ENCODE measurements at regions not wholly inside any gene's neighbourhood (a gene's known extent, or its start where the extent isn't known, plus 50 kb on each side); places are given as distances from the start of the nearest gene placed in this dataset.
A peak's percentile ranks its signal among the peaks of the same experiment; 100 is the strongest.

GRCh38 chrX:23525531-23525930 is 141.8 kb upstream of the PRDX4 start:
- TF ChIP-seq ESRRA (IDR thresholded peaks at IDR 0.05; ENCODE audit: borderline replicate concordance, low read length), result no peak
- ChIA-PET CTCF (no interaction called here), POLR2A (no interaction called here)
- H3K4me3 ChIP-seq, result no peak overlapping the region
- H3K9me3 ChIP-seq, result no peaks in the 10 kb centered on the region
- no peaks in the 10 kb centered on the region for H3K4me1 ChIP-seq
- H3K4me2 ChIP-seq, result no peak overlapping the region
- FAIRE-seq (no peak), DNase-seq (ENCODE audit: low read depth in 1 of 2, low spot score in 1 of 2) (no peak), ATAC-seq (no peak)
- WGBS (ENCODE audit: missing lambda C conversion rate), result 20% methylated on average over 1 of the region's 1 CpG
- H3K27ac ChIP-seq, result no peak overlapping the region

DNA sequence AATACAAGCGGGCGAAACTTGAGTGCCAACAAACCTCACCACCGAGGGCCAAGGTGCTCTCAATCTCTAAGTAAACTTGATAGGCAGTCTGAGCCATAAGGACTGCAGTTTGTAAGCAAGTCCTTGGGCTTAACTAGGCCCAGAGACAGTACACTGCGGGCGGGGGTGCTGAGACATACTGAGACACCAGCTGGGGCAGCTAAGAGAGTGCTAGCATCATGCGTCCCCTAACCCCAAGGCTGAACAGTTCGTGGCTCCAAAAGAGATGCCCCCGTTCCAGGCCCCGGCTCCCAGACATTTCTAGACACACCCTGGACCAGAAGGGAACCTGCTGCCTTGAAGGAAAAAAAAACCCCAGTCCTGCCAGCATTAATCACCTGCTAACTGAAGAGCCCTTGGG is 126.8 kb upstream of the PRDX4 start:
- Histone ChIP-seq H3K4me2 (no peak overlapping the region), H3K4me1 (no peaks in the 10 kb centered on the region), H3K27ac (no peak overlapping the region), H3K9me3 (no peaks in the 10 kb centered on the region), H3K4me3 (no peak overlapping the region)
- CTCF ChIA-PET, result no interaction called here
- TF ChIP-seq ZC3H11A (IDR thresholded peaks at IDR 0.05) (no peak), POLR2AphosphoS2 (conservative IDR thresholded peaks at IDR 0.05; ENCODE audit: low read length) (no peak), HEYL (CRISPR knock-in tag; IDR thresholded peaks at IDR 0.05) (no peak), NR3C1 (IDR thresholded peaks at IDR 0.05) (no peak), CBX2 (IDR thresholded peaks at IDR 0.05; ENCODE audit: borderline replicate concordance, low read depth) (no peak), MYC (IDR thresholded peaks at IDR 0.05; ENCODE audit: borderline replicate concordance, low read length) (no peak), ESRRA (IDR thresholded peaks at IDR 0.05; ENCODE audit: borderline replicate concordance, low read length) (no peak), CHD2 (IDR thresholded peaks at IDR 0.05; ENCODE audit: low read length, partially characterized antibody) (no peak), ZFP36 (IDR thresholded peaks at IDR 0.05; ENCODE audit: borderline replicate concordance, partially characterized antibody) (no peak), SMC3 (IDR thresholded peaks at IDR 0.05) (no peak), JUNB (IDR thresholded peaks at IDR 0.05) (no peak), FOSL2 (IDR thresholded peaks at IDR 0.05) (no peak), FOSL2 (CRISPR knock-in tag; IDR thresholded peaks at IDR 0.05) (no peak), HMGXB4 (CRISPR knock-in tag; IDR thresholded peaks at IDR 0.05; ENCODE audit: borderline replicate concordance) (no peak), HES2 (IDR thresholded peaks at IDR 0.05) (no peak), CBX8 (IDR thresholded peaks at IDR 0.05) (no peak), EHF (CRISPR knock-in tag; IDR thresholded peaks at IDR 0.05) (no peak), ATOH8 (CRISPR knock-in tag; IDR thresholded peaks at IDR 0.05; ENCODE audit: low read depth) (no peak)
- TF ChIP-seq, protein P1, sequence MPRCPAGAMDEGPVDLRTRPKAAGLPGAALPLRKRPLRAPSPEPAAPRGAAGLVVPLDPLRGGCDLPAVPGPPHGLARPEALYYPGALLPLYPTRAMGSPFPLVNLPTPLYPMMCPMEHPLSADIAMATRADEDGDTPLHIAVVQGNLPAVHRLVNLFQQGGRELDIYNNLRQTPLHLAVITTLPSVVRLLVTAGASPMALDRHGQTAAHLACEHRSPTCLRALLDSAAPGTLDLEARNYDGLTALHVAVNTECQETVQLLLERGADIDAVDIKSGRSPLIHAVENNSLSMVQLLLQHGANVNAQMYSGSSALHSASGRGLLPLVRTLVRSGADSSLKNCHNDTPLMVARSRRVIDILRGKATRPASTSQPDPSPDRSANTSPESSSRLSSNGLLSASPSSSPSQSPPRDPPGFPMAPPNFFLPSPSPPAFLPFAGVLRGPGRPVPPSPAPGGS (IDR thresholded peaks at IDR 0.05), result no peak
- ATAC-seq, result no peak
- FAIRE-seq, result no peak
- WGBS (ENCODE audit: missing lambda C conversion rate), result 73% methylated on average over 5 of the region's 9 CpGs
- no peak for DNase-seq (ENCODE audit: low read depth in 1 of 2, low spot score in 1 of 2)
- POLR2A ChIA-PET, result no interaction called here

DNA sequence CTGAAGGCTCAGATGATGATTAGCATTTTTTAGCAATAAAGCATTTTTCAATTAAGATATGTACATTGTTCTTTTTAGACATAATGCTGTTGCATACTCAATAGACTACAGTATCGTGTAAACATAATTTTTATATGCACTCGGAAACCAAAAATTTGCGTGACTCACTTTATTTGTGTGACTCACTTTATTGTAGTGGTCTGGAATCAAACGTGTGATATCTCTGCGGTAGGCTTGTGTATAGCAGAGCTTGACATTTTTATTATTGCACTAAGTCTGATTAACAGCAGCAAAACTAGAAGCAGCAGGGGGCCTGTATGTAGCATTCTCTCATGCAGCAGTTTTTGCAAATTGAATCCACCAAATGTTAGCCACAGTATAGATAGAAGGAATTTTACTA is 119.1 kb upstream of the PRDX4 start:
- Histone ChIP-seq H3K4me2 (no peak overlapping the region), H3K4me3 (no peak overlapping the region), H3K27ac (no peak overlapping the region), H3K9me3 (no peaks in the 10 kb centered on the region), H3K4me1 (no peaks in the 10 kb centered on the region)
- CTCF ChIA-PET, result no interaction called here
- DNase-seq (ENCODE audit: low read depth in 1 of 2, low spot score in 1 of 2), result no peak
- FAIRE-seq, result peak; percentile 54
- no peak for TF ChIP-seq JUNB (IDR thresholded peaks at IDR 0.05)
- TF ChIP-seq CHD2 (IDR thresholded peaks at IDR 0.05; ENCODE audit: low read length, partially characterized antibody), result no peak
- no peak for TF ChIP-seq RCOR1 (IDR thresholded peaks at IDR 0.05; ENCODE audit: low read depth, low read length)
- no peak for TF ChIP-seq CBX8 (IDR thresholded peaks at IDR 0.05)
- TF ChIP-seq, protein P2, sequence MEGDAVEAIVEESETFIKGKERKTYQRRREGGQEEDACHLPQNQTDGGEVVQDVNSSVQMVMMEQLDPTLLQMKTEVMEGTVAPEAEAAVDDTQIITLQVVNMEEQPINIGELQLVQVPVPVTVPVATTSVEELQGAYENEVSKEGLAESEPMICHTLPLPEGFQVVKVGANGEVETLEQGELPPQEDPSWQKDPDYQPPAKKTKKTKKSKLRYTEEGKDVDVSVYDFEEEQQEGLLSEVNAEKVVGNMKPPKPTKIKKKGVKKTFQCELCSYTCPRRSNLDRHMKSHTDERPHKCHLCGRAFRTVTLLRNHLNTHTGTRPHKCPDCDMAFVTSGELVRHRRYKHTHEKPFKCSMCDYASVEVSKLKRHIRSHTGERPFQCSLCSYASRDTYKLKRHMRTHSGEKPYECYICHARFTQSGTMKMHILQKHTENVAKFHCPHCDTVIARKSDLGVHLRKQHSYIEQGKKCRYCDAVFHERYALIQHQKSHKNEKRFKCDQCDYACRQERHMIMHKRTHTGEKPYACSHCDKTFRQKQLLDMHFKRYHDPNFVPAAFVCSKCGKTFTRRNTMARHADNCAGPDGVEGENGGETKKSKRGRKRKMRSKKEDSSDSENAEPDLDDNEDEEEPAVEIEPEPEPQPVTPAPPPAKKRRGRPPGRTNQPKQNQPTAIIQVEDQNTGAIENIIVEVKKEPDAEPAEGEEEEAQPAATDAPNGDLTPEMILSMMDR (IDR thresholded peaks at IDR 0.05), result no peak
- no peak for TF ChIP-seq HMGXB4 (CRISPR knock-in tag; IDR thresholded peaks at IDR 0.05; ENCODE audit: borderline replicate concordance)
- TF ChIP-seq, protein P3, sequence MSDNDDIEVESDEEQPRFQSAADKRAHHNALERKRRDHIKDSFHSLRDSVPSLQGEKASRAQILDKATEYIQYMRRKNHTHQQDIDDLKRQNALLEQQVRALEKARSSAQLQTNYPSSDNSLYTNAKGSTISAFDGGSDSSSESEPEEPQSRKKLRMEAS (IDR thresholded peaks at IDR 0.05), result no peak
- no peak for TF ChIP-seq USF2 (IDR thresholded peaks at IDR 0.05)
- TF ChIP-seq NR3C1 (IDR thresholded peaks at IDR 0.05), result no peak
- TF ChIP-seq HOXA7 (CRISPR knock-in tag; IDR thresholded peaks at IDR 0.05), result no peak
- POLR2A ChIA-PET, result no interaction called here
- ATAC-seq, result no peak
- WGBS (ENCODE audit: missing lambda C conversion rate), result 35% methylated on average over 5 of the region's 5 CpGs

All from A549 (cell line).